Astrocyte (in vitro differentiated cells and primary cell): ENCODE measurements at regions not wholly inside any gene's neighbourhood (a gene's known extent, or its start where the extent isn't known, plus 50 kb on each side); places are given as distances from the start of the nearest gene placed in this dataset.
"Not testable (repeated sequence)": the region's sequence is repeated elsewhere in the genome, so short reads cannot be mapped to it uniquely, and the experiment has no call there.

Source experiments
- DNase-seq: peaks from one replicate; pipeline ENCODE4 v3.0.0-alpha.2; 2010; ENCODE audit warnings: low read depth
- FAIRE-seq: peaks from 2 replicates; lab custom pipeline; 2011; peaks lifted over from hg19 to GRCh38; lab: Jason Lieb, UNC
- H2AFZ ChIP-seq: 2 replicates; pipeline ENCODE4 v1.6.0; 2012; ENCODE audit warnings: low read depth, low read length, inconsistent platforms
- H3K27ac ChIP-seq: 2 replicates; pipeline ENCODE4 v1.5.1; 2011; ENCODE audit warnings: low read depth, low read length, inconsistent platforms
- H3K27me3 ChIP-seq: 2 replicates; pipeline ENCODE4 v1.6.0; 2011; ENCODE audit warnings: low read length, inconsistent platforms; ENCODE audit not compliant: insufficient read depth
- H3K36me3 ChIP-seq: 2 replicates; pipeline ENCODE4 v1.5.1; 2011; ENCODE audit warnings: low read length, inconsistent platforms; ENCODE audit not compliant: insufficient read depth
- H3K4me1 ChIP-seq: 2 replicates; pipeline ENCODE4 v1.5.1; 2011; ENCODE audit warnings: low read length, inconsistent platforms; ENCODE audit not compliant: insufficient read depth
- H3K4me2 ChIP-seq: 2 replicates; pipeline ENCODE4 v1.6.0; 2012; ENCODE audit warnings: low read length, inconsistent platforms
- H3K4me3 ChIP-seq: 2 replicates; pipeline ENCODE4 v1.5.1; 2011; ENCODE audit warnings: low read depth, mild to moderate bottlenecking, low read length, inconsistent platforms; ENCODE audit not compliant: insufficient read depth
- H3K79me2 ChIP-seq: 2 replicates; pipeline ENCODE4 v1.6.0; 2012; ENCODE audit warnings: mild to moderate bottlenecking, low read length, inconsistent platforms; ENCODE audit not compliant: insufficient read depth
- H3K9ac ChIP-seq: 2 replicates; pipeline ENCODE4 v1.6.0; 2012; ENCODE audit warnings: mild to moderate bottlenecking, low read length, inconsistent platforms
- H3K9me3 ChIP-seq: 2 replicates; pipeline ENCODE4 v1.5.1; 2012; ENCODE audit warnings: low read depth, mild to moderate bottlenecking, low read length, inconsistent platforms; ENCODE audit not compliant: insufficient read depth
- H4K20me1 ChIP-seq: 2 replicates; pipeline ENCODE4 v1.6.0; 2012; ENCODE audit warnings: low read length, inconsistent platforms; ENCODE audit not compliant: insufficient read depth
- H3K27ac Mint-ChIP-seq: one replicate; pipeline ENCODE4 v1.8.0; 2021; ENCODE audit warnings: mild to moderate bottlenecking, mixed read lengths; ENCODE audit not compliant: unreplicated experiment
- H3K27me3 Mint-ChIP-seq: one replicate; pipeline ENCODE4 v1.8.0; 2021; ENCODE audit warnings: low read depth, mixed read lengths; ENCODE audit not compliant: unreplicated experiment
- H3K36me3 Mint-ChIP-seq: one replicate; pipeline ENCODE4 v1.8.0; 2021; ENCODE audit warnings: low read depth, mixed read lengths; ENCODE audit not compliant: unreplicated experiment
- H3K4me1 Mint-ChIP-seq: one replicate; pipeline ENCODE4 v1.8.0; 2021; ENCODE audit warnings: low read depth, mixed read lengths; ENCODE audit not compliant: unreplicated experiment
- H3K4me3 Mint-ChIP-seq: one replicate; pipeline ENCODE4 v1.8.0; 2021; ENCODE audit warnings: mild to moderate bottlenecking, moderate library complexity, mixed read lengths; ENCODE audit not compliant: unreplicated experiment
- H3K9me3 Mint-ChIP-seq: one replicate; pipeline ENCODE4 v1.8.0; 2021; ENCODE audit warnings: mild to moderate bottlenecking, mixed read lengths; ENCODE audit not compliant: unreplicated experiment
- CTCF ChIP-seq: IDR thresholded peaks from 2 replicates; pipeline ENCODE4 v1.5.1; 2011; ENCODE audit warnings: low read depth, mild to moderate bottlenecking, inconsistent platforms, low read length, moderate library complexity; ENCODE audit not compliant: insufficient read depth
- EZH2 ChIP-seq: IDR thresholded peaks from 2 replicates; pipeline ENCODE4 v1.6.1; 2012; ENCODE audit warnings: mild to moderate bottlenecking, low read length, inconsistent platforms; ENCODE audit not compliant: insufficient read depth

- FAIRE-seq, result no peak
Observed at GRCh38 chr2:221726894-221727513, 154.9 kb upstream of the EPHA4 start.

GRCh38 chr2:221724631-221725203, 152.6 kb upstream of the EPHA4 start:
- H3K4me2 ChIP-seq, result no peak overlapping the region
- no peak overlapping the region for H2AFZ ChIP-seq
- H3K27ac Mint-ChIP-seq, result no peak overlapping the region
- H3K4me3 Mint-ChIP-seq, result no peak overlapping the region
- H3K36me3 ChIP-seq, result no peaks in the 10 kb centered on the region
- H3K27ac ChIP-seq, result no peak overlapping the region
- no peaks in the 10 kb centered on the region for H3K79me2 ChIP-seq
- FAIRE-seq, result no peak
- no peaks in the 10 kb centered on the region for H3K4me1 Mint-ChIP-seq
- no peaks in the 10 kb centered on the region for H3K4me1 ChIP-seq
- no peaks in the 10 kb centered on the region for H3K9me3 ChIP-seq
- H3K27me3 ChIP-seq, result no peaks in the 10 kb centered on the region
- H3K9me3 Mint-ChIP-seq, result peaks cover 5% of the 10 kb centered on the region
- no peak overlapping the region for H3K9ac ChIP-seq
- no peaks in the 10 kb centered on the region for H4K20me1 ChIP-seq
- no peak overlapping the region for H3K4me3 ChIP-seq
- no peaks in the 10 kb centered on the region for H3K27me3 Mint-ChIP-seq
- H3K36me3 Mint-ChIP-seq, result no peaks in the 10 kb centered on the region
- TF ChIP-seq CTCF, result no peak
- no peak for TF ChIP-seq EZH2
- no peak for DNase-seq

More at GRCh38 chr2:221726894-221727513, 154.9 kb upstream of the EPHA4 start:
- Mint-ChIP-seq H3K4me1 (no peaks in the 10 kb centered on the region), H3K36me3 (no peaks in the 10 kb centered on the region), H3K4me3 (no peak overlapping the region), H3K9me3 (peaks cover 5% of the 10 kb centered on the region), H3K27ac (no peak overlapping the region), H3K27me3 (no peaks in the 10 kb centered on the region)
- Histone ChIP-seq H3K79me2 (no peaks in the 10 kb centered on the region), H3K27me3 (no peaks in the 10 kb centered on the region), H3K4me3 (no peak overlapping the region), H3K9me3 (no peaks in the 10 kb centered on the region), H4K20me1 (no peaks in the 10 kb centered on the region), H2AFZ (no peak overlapping the region), H3K36me3 (no peaks in the 10 kb centered on the region), H3K9ac (no peak overlapping the region), H3K27ac (no peak overlapping the region), H3K4me1 (no peaks in the 10 kb centered on the region), H3K4me2 (no peak overlapping the region)
- DNase-seq, result no peak
- TF ChIP-seq CTCF (no peak), EZH2 (no peak)

GRCh38 chr2:221724117-221724516, 152.0 kb upstream of the EPHA4 start:
- H3K9me3 ChIP-seq, H3K79me2 ChIP-seq, H3K4me3 ChIP-seq, DNase-seq, H3K36me3 ChIP-seq, H3K4me1 ChIP-seq, H3K4me2 ChIP-seq, H3K27me3 ChIP-seq, FAIRE-seq, H3K27ac Mint-ChIP-seq, H3K27ac ChIP-seq, H3K4me1 Mint-ChIP-seq, H3K9me3 Mint-ChIP-seq, H4K20me1 ChIP-seq, H3K4me3 Mint-ChIP-seq, H3K27me3 Mint-ChIP-seq, H3K36me3 Mint-ChIP-seq, H2AFZ ChIP-seq, H3K9ac ChIP-seq: not testable (repeated sequence)
